Gastroesophageal sphincter (tissue), 3 donors: ENCODE measurements at regions not wholly inside any gene's neighbourhood (a gene's known extent, or its start where the extent isn't known, plus 50 kb on each side); places are given as distances from the start of the nearest gene placed in this dataset.

ENCODE experiments used
- CTCF ChIP-seq, 4 experiments: fragments of 200-600 bp in 2 of 4; fragments of 450-650 bp in 2 of 4; sonication (generic) in 1 of 4; IDR thresholded peaks; one replicate each; pipeline ENCODE4 v1.5.1; 2017 to 2019; ENCODE audit warnings: antibody characterized with exemption in 4 of 4, mild to moderate bottlenecking in 2 of 4, moderate library complexity in 2 of 4
- EP300 ChIP-seq: sonication (generic); formaldehyde crosslinking; IDR thresholded peaks from one replicate; pipeline ENCODE4 v1.6.1; 2017; ENCODE audit warnings: antibody characterized with exemption, mild to moderate bottlenecking
- POLR2A ChIP-seq, 2 donors: fragments of 450-650 bp; IDR thresholded peaks; one replicate each; pipeline ENCODE4 v1.6.1; 2017; ENCODE audit warnings: antibody characterized with exemption in 2 of 2, mild to moderate bottlenecking in 2 of 2, moderate library complexity in 1 of 2
- POLR2AphosphoS5 ChIP-seq: sonication (generic); formaldehyde crosslinking; IDR thresholded peaks from one replicate; pipeline ENCODE4 v1.6.1; 2017; ENCODE audit warnings: antibody characterized with exemption

GRCh38 chr4:11954093-11954492, 525.4 kb upstream of the HS3ST1 start:
- TF ChIP-seq EP300, result no peak
- TF ChIP-seq CTCF (IDR thresholded peaks at IDR 0.05), result peak in 1 of 4 experiments; percentile 29
- TF ChIP-seq POLR2A (IDR thresholded peaks at IDR 0.05), result no peak
- TF ChIP-seq POLR2AphosphoS5, result no peak
